Inflammatory macrophage treated with lipopolysaccharide for 1 hour (primary cell): ENCODE measurements at regions not wholly inside any gene's neighbourhood (a gene's known extent, or its start where the extent isn't known, plus 50 kb on each side); places are given as distances from the start of the nearest gene placed in this dataset.

Source experiments
- DNase-seq, 2 donors: peaks; one replicate each; pipeline ENCODE4 v3.0.0-alpha.2; 2020 to 2022

- peak in 1 of 2 donors; percentile 62 for DNase-seq
Observed at GRCh38 chr10:88086187-88086960, 222.9 kb downstream of the PTEN start.

DNA sequence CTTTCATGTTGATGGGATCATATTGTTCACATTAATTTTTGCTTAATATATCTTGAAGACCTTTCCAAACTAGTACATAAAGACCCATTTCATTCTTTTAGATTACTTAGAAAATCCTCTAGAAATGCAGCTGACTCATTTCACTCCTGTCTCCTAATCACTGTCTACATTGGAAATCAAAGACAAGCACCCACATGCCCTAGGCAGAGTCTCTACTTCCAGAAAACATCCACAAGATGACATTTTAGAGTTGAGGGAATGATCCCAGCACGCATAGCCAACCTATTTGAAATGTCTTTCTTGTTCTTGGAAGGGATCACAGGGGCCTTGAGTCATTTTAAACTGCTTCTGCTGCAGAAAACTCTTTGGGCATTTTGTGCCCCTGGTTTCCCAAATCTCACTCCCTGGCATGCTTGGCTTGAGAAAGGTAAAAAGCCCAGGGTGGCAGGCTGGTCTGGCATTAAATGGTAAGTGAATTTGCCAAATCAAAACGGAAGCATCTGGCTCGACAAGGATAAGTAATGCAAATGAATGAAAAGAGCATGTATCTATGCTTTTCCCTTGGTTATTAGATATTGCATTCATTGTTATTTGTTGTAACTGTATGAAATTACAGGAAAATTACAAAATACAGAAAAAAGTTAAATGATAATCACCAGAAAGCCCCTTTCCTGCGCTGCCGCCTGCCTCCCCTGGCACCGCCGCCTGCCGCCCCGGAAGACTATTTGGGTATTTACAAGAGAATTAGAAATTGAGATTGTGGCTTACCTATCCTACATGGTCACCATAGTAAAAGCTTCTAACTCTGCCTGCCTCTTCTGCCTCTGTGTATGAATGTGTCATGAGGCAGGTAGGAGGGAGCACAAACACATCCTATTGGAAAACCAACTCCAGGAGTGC, 225.3 kb downstream of the PTEN start:
- DNase-seq, result no peak

DNA sequence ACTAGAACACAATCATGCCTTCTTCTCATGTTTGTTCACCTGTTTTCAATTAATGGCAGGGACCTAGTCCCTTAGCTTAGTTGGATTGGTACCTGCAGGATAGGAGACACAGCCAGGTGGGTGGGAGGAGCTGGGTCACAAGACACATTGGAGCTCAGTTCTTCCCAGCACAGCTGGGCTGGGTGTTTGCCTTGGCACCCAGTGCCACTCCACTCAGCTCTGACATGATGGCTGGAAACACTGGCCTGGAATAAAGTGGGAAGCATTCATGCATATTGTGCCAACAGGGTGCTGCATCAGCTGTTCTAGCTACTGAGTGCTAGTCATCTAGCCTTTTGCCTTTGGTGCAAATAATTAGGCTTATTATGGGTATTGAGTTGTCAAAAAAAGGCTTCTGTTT, 226.1 kb downstream of the PTEN start:
- no peak for DNase-seq

DNA sequence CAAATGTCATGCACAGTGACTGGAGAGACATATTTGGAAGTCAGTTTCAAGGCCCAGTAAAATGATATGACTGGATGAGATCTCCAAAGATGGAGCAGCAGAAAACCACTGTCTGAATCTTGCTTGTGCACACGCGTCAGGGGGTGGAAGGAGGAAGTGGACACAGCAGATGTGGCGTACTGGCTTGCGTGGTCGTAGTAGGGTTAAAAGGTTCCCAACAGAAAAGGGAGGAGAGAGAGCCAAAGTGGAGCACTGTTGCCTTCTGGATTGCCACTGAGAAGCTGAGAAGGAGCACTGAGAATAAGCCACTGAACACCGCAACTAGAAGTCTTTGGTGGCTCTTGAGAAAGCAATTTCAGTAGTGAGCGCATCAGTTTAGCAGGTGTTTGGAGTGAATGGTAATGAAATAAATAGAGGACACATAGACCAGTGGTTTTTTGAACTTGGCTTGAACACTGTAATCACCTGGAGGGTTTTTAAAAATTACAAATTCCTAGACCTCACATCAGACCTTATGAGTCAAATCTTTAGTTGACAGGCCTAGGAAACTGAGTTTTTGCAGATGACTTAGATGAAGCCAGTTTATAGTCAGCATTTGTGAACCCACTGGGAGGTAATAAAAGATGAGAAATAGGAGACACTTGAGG, 227.3 kb downstream of the PTEN start:
- peak in 1 of 2 donors; percentile 53 for DNase-seq

- peak in 1 of 2 donors; percentile 39 for DNase-seq
Observed at GRCh38 chr10:88091490-88092061, 228.2 kb downstream of the PTEN start.

GRCh38 chr10:88092265-88092664, 228.8 kb downstream of the PTEN start:
- DNase-seq, result no peak

DNA sequence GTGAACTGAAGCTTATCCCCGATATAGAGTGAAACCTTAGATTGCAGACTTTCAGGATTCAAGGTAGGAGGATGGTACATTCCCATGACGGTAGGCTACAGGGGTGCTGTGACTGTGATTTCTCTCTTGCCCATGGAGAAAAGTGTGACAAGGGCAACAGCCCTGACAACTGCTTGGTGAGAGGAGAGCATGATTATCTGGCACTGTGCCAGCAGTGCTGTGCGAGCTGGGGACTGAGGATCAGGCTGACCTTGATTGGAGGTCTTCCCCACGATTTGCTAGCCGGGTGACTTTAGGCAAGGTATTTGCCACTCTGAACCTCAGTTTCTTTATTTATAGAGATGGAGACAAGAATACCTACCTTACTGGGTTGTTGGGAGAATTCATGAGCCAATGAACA, 229.5 kb downstream of the PTEN start:
- DNase-seq, result no peak

GRCh38 chr10:88094795-88095194, 231.4 kb downstream of the PTEN start:
- no peak for DNase-seq

- DNase-seq, result no peak
Observed at GRCh38 chr10:88095223-88095721, 231.8 kb downstream of the PTEN start.

DNA sequence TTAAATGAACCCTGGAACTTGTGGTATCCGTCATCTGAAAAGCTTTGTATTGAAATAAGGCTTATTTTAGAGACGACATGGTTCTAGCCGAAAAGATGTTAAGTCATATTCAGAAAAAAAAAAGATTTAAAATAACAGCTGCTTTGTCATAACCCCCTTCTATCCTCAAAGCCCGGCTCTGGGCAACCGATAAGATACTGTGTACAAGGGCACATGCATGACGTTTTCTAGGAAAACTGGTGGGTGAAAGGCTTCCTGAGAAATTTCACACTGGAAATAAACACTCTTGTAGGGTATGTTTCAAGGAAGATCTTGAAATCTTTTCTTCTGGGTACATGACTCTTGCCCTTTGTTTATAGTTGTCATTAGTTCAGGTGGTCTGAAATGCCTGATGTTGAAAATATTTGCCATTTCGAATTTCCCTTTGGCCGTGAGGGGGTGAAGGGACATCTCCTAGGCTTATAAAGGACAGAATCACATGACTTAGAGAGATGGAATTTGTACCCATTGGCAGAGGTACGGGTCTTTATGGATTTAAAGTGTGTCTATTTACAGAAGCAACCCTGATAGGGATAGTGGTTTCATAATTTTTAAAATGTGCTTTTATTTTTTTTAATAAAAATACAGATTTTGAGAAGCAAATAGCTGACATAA, 232.5 kb downstream of the PTEN start:
- no peak for DNase-seq

GRCh38 chr10:88097092-88097516, 233.7 kb downstream of the PTEN start:
- peak; percentile 45 to 48 for DNase-seq

DNA sequence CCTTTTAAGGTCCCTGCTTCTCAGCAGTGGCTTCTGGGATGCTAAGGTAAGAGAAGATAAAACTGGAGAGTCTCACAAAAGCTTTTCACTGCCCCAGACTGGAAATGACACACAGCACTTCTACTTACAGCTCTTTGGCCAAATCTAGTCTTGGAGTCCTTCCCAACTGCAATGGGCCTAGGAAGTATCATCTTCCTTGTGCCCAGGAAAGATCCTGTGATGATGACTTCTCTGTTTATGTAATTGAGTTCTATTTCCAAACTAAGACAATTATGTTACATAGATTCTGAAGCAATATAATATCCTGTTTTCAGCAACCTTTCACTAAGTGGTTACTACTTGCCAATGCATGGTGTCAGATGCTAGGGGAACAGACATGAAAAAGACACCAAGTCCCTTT, 234.1 kb downstream of the PTEN start:
- peak; percentile 69 to 89 for DNase-seq

DNA sequence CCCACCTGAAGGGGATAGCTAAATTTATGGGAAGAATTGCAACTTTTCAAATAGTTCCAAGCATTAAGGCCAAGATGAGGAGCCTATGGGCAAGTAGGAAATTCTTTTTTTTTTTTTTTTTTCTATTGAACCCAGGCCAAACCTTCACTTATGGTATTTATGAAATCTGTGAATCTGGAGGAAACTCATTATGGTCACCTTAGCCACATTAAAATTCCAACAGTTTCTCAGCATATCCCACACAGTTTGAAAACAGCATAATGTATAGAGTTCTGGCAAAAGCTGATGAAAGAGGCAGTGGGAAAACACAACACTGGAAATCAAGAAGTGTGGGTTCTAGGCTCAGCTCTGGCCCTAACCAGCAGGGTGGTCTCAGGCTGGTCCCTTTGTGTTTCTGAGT, 236.9 kb downstream of the PTEN start:
- DNase-seq, result no peak

DNA sequence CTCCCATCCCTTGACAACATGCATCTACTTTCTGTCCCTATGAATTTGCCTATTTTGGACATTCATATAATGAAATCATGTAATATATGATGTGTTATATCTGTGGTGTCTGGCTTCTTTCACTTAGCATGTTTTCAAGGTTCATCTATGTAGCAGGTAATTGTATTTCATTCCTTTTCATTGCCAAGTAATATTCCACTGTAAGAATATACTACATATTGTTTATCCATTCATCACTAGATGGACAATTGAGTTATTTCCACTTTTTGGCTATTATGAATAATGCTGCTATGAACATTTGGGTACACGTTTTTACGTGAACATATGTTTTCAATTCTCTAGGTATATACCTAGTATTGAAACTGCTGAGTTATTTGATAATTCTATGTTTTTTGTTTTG, 238.2 kb downstream of the PTEN start:
- no peak for DNase-seq

- DNase-seq, result peak; percentile 47 to 73
Observed at GRCh38 chr10:88103576-88103975, 240.2 kb downstream of the PTEN start.

- no peak for DNase-seq
Observed at GRCh38 chr10:88104223-88104622, 240.8 kb downstream of the PTEN start.

- DNase-seq, result peak; percentile 68 to 77
Observed at GRCh38 chr10:88106366-88106765, 242.9 kb downstream of the PTEN start.

DNA sequence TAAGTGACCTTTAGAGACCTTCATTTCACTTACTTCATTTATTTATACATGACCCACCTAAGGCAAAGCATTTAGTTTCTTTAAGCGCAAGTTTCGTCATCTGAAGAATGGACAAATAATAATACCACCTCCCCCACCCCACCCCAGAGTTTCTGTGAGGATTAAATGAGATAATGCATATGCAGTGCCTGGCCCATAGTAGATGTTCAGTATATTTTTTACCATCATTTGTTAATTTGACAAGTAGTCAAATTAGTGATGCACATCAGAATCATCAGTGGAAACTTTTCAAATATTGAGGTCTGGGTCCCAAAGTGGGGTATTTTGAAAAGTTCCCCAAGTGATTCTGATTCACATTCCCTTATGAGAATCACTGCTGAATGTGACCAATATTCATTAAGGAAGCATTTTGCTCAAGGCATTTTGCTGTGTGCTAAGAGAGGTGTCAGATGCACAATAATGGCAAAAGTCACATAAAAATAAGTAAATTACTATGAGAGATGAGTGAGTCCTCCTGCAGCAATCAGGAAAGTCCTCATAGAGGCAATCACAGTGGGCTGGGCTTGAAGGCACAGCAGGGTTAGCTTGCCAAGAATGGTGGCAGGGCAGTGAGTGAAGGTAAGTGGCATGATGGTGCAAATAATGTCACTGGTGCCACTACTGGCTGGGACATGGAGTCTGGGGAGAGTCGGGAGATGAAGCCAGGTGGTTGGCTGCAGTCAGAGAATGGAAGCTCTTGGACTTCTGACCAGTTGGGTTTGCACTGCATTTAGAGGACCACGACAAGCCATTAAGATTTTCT, 244.1 kb downstream of the PTEN start:
- peak; percentile 67 to 89 for DNase-seq

- peak; percentile 59 to 69 for DNase-seq
Observed at GRCh38 chr10:88108115-88108610, 244.7 kb downstream of the PTEN start.

GRCh38 chr10:88110355-88110754, 246.9 kb downstream of the PTEN start:
- DNase-seq, result peak; percentile 42 to 76

DNA sequence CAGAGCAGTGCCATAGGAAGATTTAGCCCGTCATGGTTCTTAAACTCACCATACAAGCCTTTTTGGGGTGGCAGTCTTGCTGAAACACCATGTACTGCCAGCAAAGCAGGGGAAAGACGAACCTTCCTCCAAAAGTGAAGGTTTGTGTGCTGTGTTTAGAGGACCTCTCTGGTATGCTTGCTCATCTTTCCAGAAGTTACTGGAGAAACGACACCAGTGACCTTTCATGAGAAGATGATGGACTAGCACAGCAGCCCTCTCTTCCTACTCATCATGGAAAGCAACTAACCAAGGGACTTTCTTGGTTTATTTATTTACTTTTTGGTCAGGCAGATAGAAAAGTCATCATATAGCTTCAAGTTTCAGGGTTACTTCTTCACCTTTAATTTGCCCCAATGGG, 247.4 kb downstream of the PTEN start:
- no peak for DNase-seq
